Peyer's patch (tissue), 4 donors: ENCODE measurements at regions not wholly inside any gene's neighbourhood (a gene's known extent, or its start where the extent isn't known, plus 50 kb on each side); places are given as distances from the start of the nearest gene placed in this dataset.

Source experiments
- CTCF ChIP-seq, 6 experiments: fragments of 450-650 bp in 4 of 6; fragments of 200-600 bp in 2 of 6; sonication (generic) in 1 of 6; IDR thresholded peaks; one replicate each; pipeline ENCODE4 v1.5.1; 2017 to 2019; ENCODE audit warnings: antibody characterized with exemption in 6 of 6, mild to moderate bottlenecking in 3 of 6, moderate library complexity in 1 of 6
- POLR2A ChIP-seq, 2 donors: fragments of 450-650 bp; IDR thresholded peaks; one replicate each; pipeline ENCODE4 v1.5.1; 2017; ENCODE audit warnings: antibody characterized with exemption in 2 of 2, mild to moderate bottlenecking in 2 of 2, moderate library complexity in 2 of 2

DNA sequence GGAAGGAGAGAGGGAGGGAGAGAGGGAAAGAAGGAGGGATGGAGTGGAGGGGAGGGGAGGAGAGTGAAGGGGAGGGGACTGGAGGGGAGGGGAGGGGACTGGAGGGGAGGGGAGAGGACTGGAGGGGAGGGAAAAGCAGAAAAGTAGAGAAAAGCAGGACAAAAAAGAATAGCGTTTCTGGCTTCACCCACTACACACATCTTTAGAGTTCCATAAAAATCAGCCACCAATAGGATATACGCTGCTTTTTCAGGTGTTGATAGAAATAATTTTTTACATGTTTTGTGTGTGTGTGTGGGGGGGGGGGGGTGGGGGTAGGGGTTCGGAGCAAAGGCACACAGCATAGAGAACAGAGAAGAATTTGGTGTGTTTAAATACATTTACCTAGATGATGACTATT is 1259.1 kb downstream of the EPHA7 start:
- TF ChIP-seq CTCF (IDR thresholded peaks at IDR 0.05) (no peak), POLR2A (IDR thresholded peaks at IDR 0.05) (no peak)
